Trophoblast cell (in vitro differentiated cells and primary cell): ENCODE measurements at regions not wholly inside any gene's neighbourhood (a gene's known extent, or its start where the extent isn't known, plus 50 kb on each side); places are given as distances from the start of the nearest gene placed in this dataset.
A peak's percentile ranks its signal among the peaks of the same experiment; 100 is the strongest.

Experiments used
- DNase-seq, 2 donors: peaks; one replicate each; pipeline ENCODE4 v3.0.0-alpha.2; 2016
- H2AFZ ChIP-seq: 2 replicates; pipeline ENCODE4 v1.6.1; 2013; ENCODE audit warnings: low read length, moderate library complexity, mild to moderate bottlenecking; ENCODE audit not compliant: insufficient read depth, poor library complexity
- H2AK5ac ChIP-seq: 2 replicates; pipeline ENCODE4 v1.6.1; 2013; ENCODE audit warnings: mild to moderate bottlenecking, low read length
- H2BK120ac ChIP-seq: 2 replicates; pipeline ENCODE4 v1.6.1; 2013; ENCODE audit warnings: low read length, mild to moderate bottlenecking, moderate library complexity; ENCODE audit not compliant: insufficient read depth, poor library complexity
- H2BK12ac ChIP-seq: 2 replicates; pipeline ENCODE4 v1.6.1; 2013; ENCODE audit warnings: mild to moderate bottlenecking, low read length, moderate library complexity
- H2BK5ac ChIP-seq: 2 replicates; pipeline ENCODE4 v1.6.1; 2013; ENCODE audit warnings: low read length, low read depth, moderate library complexity, mild to moderate bottlenecking; ENCODE audit not compliant: poor library complexity
- H3K14ac ChIP-seq: 2 replicates; pipeline ENCODE4 v1.6.1; 2013; ENCODE audit warnings: mild to moderate bottlenecking, low read length
- H3K18ac ChIP-seq: 2 replicates; pipeline ENCODE4 v1.6.1; 2013; ENCODE audit warnings: mild to moderate bottlenecking, low read length
- H3K23ac ChIP-seq: 2 replicates; pipeline ENCODE4 v1.6.1; 2013; ENCODE audit warnings: low read length
- H3K27ac ChIP-seq: 2 replicates; pipeline ENCODE4 v1.5.1; 2013; ENCODE audit warnings: low read depth, mild to moderate bottlenecking, inconsistent platforms, low read length, moderate library complexity
- H3K27me3 ChIP-seq: 2 replicates; pipeline ENCODE4 v1.6.1; 2013; ENCODE audit warnings: inconsistent platforms, mild to moderate bottlenecking, low read length, moderate library complexity; ENCODE audit not compliant: insufficient read depth
- H3K36me3 ChIP-seq, 2 experiments: 1 replicate in 1 of 2; 2 replicates in 1 of 2; pipeline ENCODE4 v1.6.1; 2013; ENCODE audit warnings: low read length in 2 of 2, mild to moderate bottlenecking in 2 of 2, moderate library complexity in 1 of 2; ENCODE audit not compliant: insufficient read depth in 2 of 2, control insufficient read depth in 1 of 2
- H3K4ac ChIP-seq: 2 replicates; pipeline ENCODE4 v1.6.1; 2013; ENCODE audit warnings: low read depth, mild to moderate bottlenecking, low read length, moderate library complexity
- H3K4me1 ChIP-seq, 2 experiments: 1 replicate in 1 of 2; 2 replicates in 1 of 2; pipeline ENCODE4 v1.6.1; 2013; ENCODE audit warnings: low read length in 2 of 2, mild to moderate bottlenecking in 2 of 2, moderate library complexity in 1 of 2; ENCODE audit not compliant: insufficient read depth in 2 of 2, control insufficient read depth in 1 of 2
- H3K4me2 ChIP-seq: 2 replicates; pipeline ENCODE4 v1.6.1; 2013; ENCODE audit warnings: inconsistent platforms, mild to moderate bottlenecking, low read length, moderate library complexity
- H3K4me3 ChIP-seq: 2 replicates; pipeline ENCODE4 v1.5.1; 2013; ENCODE audit warnings: mild to moderate bottlenecking, low read depth, low read length, inconsistent platforms
- H3K79me1 ChIP-seq: one replicate; pipeline ENCODE4 v1.6.1; 2013; ENCODE audit warnings: low read length
- H3K79me2 ChIP-seq: 2 replicates; pipeline ENCODE4 v1.6.1; 2013; ENCODE audit warnings: low read length, mild to moderate bottlenecking; ENCODE audit not compliant: control insufficient read depth, insufficient read depth, poor library complexity
- H3K9ac ChIP-seq: 2 replicates; pipeline ENCODE4 v1.6.1; 2013; ENCODE audit warnings: mild to moderate bottlenecking, low read length
- H3K9me3 ChIP-seq: 2 replicates; pipeline ENCODE4 v1.6.1; 2013; ENCODE audit warnings: low read depth, mild to moderate bottlenecking, control low read depth, inconsistent platforms, low read length; ENCODE audit not compliant: insufficient read depth
- H4K12ac ChIP-seq: 2 replicates; pipeline ENCODE4 v1.6.1; 2013; ENCODE audit warnings: low read depth, mild to moderate bottlenecking, low read length, moderate library complexity
- H4K8ac ChIP-seq: 2 replicates; pipeline ENCODE4 v1.6.1; 2013; ENCODE audit warnings: low read depth, mild to moderate bottlenecking, low read length, moderate library complexity
- H4K91ac ChIP-seq: one replicate; pipeline ENCODE4 v1.6.1; 2013; ENCODE audit warnings: low read depth, mild to moderate bottlenecking, low read length, moderate library complexity
- WGBS: extraction: QIAGEN DNeasy Blood & Tissue Kit; methylation state at CpG from one replicate; pipeline ENCODE4 v1.1.7; 2013; ENCODE audit warnings: missing lambda C conversion rate; ENCODE audit not compliant: insufficient read length, insufficient coverage; ENCODE audit errors: extremely low coverage; 5-methylcytosine and 5-hydroxymethylcytosine counted together

DNA sequence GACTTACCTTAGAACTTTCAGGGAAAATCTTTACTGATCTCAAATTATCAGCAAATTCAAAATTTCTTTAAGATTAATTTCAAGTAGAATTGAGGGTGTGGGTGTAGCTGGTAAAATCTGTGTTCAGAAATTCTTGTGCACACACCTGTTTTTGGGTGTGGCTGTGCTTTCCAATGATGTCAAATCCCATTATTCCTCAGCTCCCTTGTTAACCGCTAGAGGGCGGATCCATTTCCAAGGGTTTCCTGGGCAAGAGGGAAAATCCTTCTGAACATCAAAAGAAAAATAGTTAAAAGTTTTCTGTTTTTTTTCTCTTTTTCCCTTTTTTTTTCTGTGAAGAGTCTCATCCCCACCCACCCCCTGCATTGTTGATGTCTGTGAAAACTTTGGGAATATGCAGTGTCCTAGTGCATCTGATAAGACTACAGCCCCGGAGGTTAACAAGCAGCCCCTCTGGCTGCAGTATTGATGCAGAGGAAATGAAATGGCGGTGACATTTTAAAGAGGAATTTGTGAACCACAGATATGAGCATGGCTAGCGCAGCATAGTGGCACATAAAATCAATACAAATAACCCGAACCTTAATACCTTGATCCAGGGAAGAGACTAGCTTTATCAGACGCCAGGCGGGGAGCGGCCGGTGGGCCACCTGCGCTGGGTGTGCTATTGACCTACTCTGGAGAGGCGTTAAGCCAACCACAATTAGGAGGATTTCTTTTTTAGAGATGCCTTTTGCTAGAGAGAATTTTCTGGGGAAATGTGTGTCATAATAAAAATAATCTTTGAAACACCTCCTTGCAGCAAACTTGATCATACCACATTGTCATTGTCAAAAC, 130.9 kb downstream of the FOXA2 start:
- Histone ChIP-seq H3K4me2 (no peak overlapping the region), H3K79me1 (no peaks in the 10 kb centered on the region), H3K14ac (no peak overlapping the region), H2BK120ac (no peak overlapping the region), H3K9me3 (no peaks in the 10 kb centered on the region), H2AK5ac (no peak overlapping the region), H3K36me3 (no peaks in the 10 kb centered on the region), H2BK5ac (no peak overlapping the region), H3K9ac (no peak overlapping the region), H2AFZ (no peak overlapping the region), H3K27me3 (no peaks in the 10 kb centered on the region), H3K4me3 (no peak overlapping the region), H2BK12ac (no peak overlapping the region), H3K18ac (no peak overlapping the region), H3K4ac (no peak overlapping the region), H3K79me2 (no peaks in the 10 kb centered on the region), H3K23ac (no peak overlapping the region), H3K27ac (no peak overlapping the region), H3K4me1 (no peaks in the 10 kb centered on the region), H4K8ac (no peak overlapping the region), H4K12ac (no peak overlapping the region), H4K91ac (no peak overlapping the region)
- peak in 1 of 2 donors; percentile 39 for DNase-seq
- no CpG with 5 or more reads among the region's 12 CpGs for WGBS

DNA sequence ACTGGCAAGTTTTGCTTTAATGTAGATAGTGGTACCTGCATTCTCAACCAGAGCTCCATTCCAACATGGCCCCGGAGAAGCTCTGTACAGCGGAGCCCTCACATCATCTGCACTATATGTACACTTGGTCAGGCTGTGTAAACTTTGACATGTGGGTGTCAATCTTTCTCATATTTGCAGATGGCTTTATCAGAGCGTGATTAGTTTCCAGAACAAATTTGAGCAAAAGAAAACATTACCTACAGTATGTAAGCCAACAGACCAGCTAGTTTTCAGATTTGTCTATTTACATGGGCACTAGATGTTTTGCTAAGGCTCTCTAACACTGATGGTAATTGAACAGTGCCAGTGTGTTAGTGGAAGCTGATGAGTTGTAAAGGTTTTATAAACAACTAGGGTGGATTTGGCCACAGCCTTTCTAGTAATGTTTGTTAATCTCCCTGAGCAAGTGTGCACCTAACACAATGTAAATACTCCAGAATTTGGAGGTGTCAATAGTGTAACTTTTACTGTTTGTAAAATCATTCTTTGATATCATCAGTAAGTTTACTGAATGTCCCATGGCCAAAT, 131.8 kb downstream of the FOXA2 start:
- Histone ChIP-seq H3K79me2 (no peaks in the 10 kb centered on the region), H3K18ac (no peak overlapping the region), H4K91ac (no peak overlapping the region), H3K23ac (no peak overlapping the region), H4K8ac (no peak overlapping the region), H3K14ac (no peak overlapping the region), H3K4ac (no peak overlapping the region), H3K4me1 (no peaks in the 10 kb centered on the region), H3K27ac (no peak overlapping the region), H2AK5ac (no peak overlapping the region), H3K9me3 (no peaks in the 10 kb centered on the region), H3K36me3 (no peaks in the 10 kb centered on the region), H2BK5ac (no peak overlapping the region), H4K12ac (no peak overlapping the region), H2BK120ac (no peak overlapping the region), H3K9ac (no peak overlapping the region), H2BK12ac (no peak overlapping the region), H3K4me3 (no peak overlapping the region), H3K4me2 (no peak overlapping the region), H3K79me1 (no peaks in the 10 kb centered on the region), H3K27me3 (no peaks in the 10 kb centered on the region), H2AFZ (no peak overlapping the region)
- no peak for DNase-seq
- no CpG with 5 or more reads among the region's 3 CpGs for WGBS

DNA sequence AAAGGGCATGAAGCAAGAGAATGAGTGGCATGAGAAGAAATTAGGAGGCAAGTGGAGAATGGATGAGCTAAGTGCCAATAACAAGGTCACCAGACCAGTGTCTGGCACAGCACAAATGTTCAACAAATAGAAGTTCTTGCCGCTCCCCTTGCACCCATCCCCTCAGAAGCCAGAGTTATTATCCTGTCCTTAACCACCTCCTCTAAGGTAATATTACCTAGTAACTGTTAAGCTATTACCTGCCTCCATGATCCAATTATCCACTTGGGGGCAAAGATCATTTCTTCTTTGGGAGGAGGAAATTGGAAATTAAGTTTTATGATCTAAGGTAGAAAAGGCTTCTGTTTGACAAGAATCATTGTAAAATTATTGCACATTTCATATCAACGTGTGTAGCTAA, 133.8 kb downstream of the FOXA2 start:
- no peak overlapping the region for H3K14ac ChIP-seq
- no peak overlapping the region for H3K4me3 ChIP-seq
- no peaks in the 10 kb centered on the region for H3K4me1 ChIP-seq
- H2AK5ac ChIP-seq, result no peak overlapping the region
- H3K79me2 ChIP-seq, result no peaks in the 10 kb centered on the region
- no peak overlapping the region for H3K4me2 ChIP-seq
- no peak overlapping the region for H3K27ac ChIP-seq
- no peaks in the 10 kb centered on the region for H3K36me3 ChIP-seq
- WGBS, result no CpG with 5 or more reads among the region's 2 CpGs
- H3K9me3 ChIP-seq, result no peaks in the 10 kb centered on the region
- no peaks in the 10 kb centered on the region for H3K79me1 ChIP-seq
- no peak overlapping the region for H3K23ac ChIP-seq
- no peak overlapping the region for H2BK12ac ChIP-seq
- no peak overlapping the region for H4K12ac ChIP-seq
- H3K9ac ChIP-seq, result no peak overlapping the region
- no peak overlapping the region for H3K18ac ChIP-seq
- no peak overlapping the region for H4K8ac ChIP-seq
- no peak overlapping the region for H2AFZ ChIP-seq
- H3K27me3 ChIP-seq, result no peaks in the 10 kb centered on the region
- DNase-seq, result no peak
- H4K91ac ChIP-seq, result no peak overlapping the region
- H2BK5ac ChIP-seq, result no peak overlapping the region
- no peak overlapping the region for H3K4ac ChIP-seq
- no peak overlapping the region for H2BK120ac ChIP-seq

DNA sequence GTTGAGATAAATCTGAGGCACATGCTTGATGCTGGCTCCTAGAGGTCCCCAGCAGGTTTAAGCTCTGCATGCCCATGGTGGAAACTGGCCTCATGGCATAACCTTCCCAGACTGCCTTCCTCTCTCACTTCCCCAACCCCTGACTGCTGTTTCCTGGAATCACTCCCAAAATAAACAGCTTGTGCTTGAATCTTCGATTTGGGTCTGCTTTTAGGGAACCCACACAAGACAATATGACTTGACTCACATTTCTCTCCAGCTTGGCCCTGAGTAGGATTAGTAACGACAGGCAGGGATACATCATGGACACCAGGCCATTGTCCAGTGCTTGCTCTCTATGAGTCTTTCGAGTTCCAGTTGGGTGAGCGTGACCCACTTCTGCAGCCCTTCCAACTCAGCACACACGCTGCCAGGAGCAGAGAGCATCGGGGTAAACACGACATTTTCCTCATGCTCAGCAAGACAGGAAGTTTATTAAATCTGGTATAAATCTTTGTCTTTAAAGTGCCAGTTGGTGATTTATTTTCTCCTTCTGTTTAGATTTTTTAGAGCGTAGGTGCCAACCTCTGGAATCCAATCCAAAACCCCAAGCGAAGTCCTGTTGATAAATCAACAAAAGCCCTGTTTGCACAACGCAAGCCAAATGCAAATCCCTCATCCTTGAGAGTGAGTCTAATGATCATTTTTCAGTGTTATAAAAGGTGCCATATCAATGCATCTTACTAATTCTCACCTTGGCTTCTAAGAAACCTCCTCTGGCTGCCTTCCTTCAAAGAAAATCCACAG, 135.0 kb downstream of the FOXA2 start:
- no peak overlapping the region for H4K12ac ChIP-seq
- no peak overlapping the region for H3K18ac ChIP-seq
- no peak for DNase-seq
- H4K8ac ChIP-seq, result no peak overlapping the region
- H3K4ac ChIP-seq, result no peak overlapping the region
- no peaks in the 10 kb centered on the region for H3K36me3 ChIP-seq
- H3K23ac ChIP-seq, result no peak overlapping the region
- no peaks in the 10 kb centered on the region for H3K9me3 ChIP-seq
- H2BK120ac ChIP-seq, result no peak overlapping the region
- H3K27me3 ChIP-seq, result no peaks in the 10 kb centered on the region
- no peak overlapping the region for H3K27ac ChIP-seq
- no peak overlapping the region for H3K4me3 ChIP-seq
- H3K14ac ChIP-seq, result no peak overlapping the region
- WGBS, result no CpG with 5 or more reads among the region's 10 CpGs
- H3K4me2 ChIP-seq, result no peak overlapping the region
- H3K79me1 ChIP-seq, result no peaks in the 10 kb centered on the region
- H3K79me2 ChIP-seq, result no peaks in the 10 kb centered on the region
- no peak overlapping the region for H2AK5ac ChIP-seq
- no peak overlapping the region for H4K91ac ChIP-seq
- no peak overlapping the region for H2BK12ac ChIP-seq
- no peak overlapping the region for H3K9ac ChIP-seq
- no peak overlapping the region for H2BK5ac ChIP-seq
- H2AFZ ChIP-seq, result no peak overlapping the region
- no peaks in the 10 kb centered on the region for H3K4me1 ChIP-seq
